SKM-1 treated with dmso at 0.1 percent for 144 hours (cell line): ENCODE measurements at regions not wholly inside any gene's neighbourhood (a gene's known extent, or its start where the extent isn't known, plus 50 kb on each side); places are given as distances from the start of the nearest gene placed in this dataset.
"Not testable (repeated sequence)": the region's sequence is repeated elsewhere in the genome, so short reads cannot be mapped to it uniquely, and the experiment has no call there.

Source experiments
- DNase-seq: peaks from one replicate; lab custom pipeline; 2025; ENCODE audit not compliant: unreplicated experiment; lab: John Stamatoyannopoulos, UW

DNA sequence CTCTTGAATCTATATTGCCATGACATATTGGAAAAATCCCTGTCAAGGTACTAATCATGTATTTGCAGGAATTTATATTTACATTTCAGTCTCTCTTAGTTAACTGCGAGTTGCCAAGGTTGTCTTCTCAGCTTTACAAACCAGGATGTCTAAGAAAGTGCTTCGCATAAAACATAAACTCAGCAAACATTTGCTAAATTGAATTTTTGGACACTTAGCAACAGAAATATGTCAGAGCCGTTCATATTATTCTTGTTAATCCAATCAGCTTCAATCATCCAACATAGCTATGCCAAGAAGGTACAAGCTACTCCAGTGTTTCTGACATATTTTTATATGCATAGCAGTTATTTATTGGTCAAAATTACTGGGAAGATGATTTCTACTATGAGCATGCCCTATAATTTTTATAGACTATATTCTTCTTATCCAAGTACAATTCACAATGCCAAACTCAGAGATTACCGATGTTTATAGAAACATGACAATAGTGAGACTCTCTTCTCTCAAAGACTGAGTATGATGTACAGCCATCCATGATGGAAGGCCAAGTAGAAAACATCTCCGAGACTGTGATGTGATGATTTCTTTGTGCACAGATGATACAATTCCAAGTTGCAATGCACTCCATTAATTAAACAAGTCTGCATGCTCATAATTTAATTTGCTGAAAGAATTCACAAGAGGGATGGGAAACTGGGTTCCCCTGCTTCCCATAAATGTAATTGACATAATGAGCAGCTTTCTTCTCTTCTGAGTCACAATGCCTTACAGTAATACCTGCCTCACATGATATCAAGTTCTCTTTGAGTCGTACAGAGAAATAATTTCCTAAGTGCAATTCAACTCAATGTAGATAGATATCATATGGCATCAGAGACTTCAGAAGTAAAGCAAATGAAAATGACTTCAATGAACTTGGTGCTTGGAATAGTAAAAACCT, 776.3 kb downstream of the EFNB2 start:
- no peak for DNase-seq

DNA sequence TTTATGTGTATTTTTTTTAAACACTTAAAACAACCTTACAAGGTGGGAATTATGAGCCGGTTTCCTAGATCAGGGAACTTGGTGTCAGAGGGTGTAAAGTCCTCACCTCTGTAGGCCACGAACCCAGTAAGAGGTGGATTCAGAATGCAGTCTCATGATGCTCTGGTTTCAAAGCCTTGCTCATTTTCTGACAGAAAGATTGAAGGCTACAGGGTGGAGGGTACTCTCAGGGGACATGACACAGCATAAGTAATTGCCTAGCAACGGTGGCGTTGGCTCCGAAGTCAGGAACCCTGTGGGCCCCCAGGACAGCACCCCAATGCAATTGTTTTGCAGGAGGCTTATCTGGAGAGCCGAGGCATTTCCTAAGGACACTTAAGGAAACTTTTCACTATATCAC, 794.7 kb downstream of the EFNB2 start:
- DNase-seq: no peak

DNA sequence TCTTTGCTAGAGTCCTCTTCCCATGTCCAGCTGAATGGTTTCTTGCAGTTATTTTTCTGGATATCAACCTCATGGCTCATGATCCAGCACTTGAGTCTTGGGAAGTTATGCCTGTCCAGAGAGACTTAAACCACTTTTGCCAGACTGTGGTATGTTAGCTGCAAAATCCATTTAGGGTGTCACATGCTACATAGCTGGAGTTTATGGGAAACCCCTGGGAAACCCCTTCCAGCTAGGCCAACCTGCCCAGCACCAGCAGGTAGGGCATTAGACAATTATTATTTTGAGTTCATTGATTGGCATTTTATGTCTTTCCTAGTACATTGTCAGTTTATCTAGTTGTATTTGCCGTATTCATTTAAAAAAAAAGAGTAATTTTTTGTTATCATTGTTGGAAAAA, 797.8 kb downstream of the EFNB2 start:
- no peak for DNase-seq

DNA sequence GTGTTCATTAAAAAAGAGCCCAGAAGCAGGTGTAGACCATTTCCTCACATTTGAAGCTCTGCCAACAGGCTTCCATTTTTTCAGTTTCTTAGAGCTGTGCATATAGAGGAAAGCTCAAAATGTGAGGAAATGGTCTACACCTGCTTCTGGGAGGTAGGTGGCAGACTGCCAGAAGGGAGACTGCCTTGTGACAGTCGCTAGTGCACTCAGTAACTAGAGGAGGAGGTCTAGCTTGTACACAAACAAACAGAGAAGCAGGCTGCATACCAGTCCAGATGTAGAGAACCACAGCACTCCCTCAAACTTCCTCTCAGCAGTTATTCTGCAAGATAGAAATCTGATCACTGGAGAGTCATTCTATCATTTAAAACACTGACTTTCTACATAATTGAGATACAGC, 800.2 kb downstream of the EFNB2 start:
- no peak for DNase-seq

DNA sequence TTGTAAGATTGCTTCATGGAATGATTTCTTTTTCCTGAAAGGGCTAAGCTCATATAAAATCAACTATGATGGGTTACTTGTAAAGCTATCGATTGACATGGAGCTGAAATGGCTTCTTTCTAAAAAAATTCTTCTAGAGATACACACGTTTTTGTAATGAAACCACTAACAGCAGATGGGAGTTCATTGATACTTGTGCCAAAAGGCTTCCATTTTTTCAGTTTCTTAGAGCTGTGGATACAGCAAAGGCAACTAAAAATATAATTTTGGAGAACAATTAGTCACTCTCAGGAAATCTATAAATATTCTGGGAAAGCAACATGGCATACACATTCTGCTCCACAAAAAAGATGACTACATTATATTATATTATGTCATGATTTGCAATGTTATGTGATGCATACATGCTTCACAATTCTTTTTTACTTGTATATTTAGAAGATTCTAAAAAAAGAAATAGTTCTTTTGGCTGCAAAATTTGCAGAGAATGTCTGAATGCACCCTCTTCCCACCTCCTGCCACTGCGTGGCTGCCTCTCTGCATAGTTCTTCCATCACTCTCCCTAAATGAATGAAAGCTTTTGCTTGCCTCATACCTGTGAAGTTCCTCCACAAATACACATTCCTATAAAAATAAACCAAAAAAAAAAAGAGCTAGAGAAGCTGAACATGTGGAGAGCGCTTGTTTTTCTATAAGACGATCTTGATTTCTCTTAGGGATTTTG, 802.5 kb downstream of the EFNB2 start:
- DNase-seq: no peak

DNA sequence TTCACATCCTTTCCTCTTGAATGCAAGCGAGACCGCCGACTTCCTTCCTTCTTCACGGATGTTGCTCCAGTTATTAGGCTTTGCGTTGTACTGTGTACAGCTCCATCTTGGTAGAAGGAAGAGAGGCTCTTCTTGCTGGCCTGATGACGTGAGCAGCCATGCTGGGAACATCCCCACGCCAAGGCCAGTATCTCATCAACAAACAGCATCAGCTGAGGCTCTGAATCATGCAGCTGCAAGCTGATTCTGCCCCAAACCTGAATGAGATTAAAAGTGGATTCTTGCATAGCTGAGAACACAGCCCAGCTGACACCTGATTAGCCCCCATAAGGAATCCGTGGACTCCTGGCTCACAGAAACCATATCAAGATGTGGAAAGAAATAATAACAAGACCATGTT, 809.6 kb downstream of the EFNB2 start:
- DNase-seq: no peak

DNA sequence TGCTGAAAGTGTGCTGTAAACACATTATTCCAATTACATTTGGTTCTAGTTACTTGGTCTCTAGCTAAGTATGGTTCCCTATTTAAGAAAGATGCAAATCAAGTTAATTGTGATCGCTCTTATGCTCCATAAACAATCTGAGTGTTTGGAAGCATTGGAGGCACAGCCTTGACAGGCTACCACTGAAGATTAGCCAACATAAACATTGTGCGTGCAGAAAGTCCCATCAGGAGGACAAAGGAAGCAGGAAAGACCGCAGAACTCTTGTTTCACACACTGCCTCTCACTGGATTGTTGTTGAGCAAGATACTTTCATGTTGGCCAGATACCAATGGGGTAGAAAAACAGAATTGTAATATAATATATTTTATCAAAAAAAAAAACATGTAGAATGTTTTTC, 814.4 kb downstream of the EFNB2 start:
- no peak for DNase-seq

DNA sequence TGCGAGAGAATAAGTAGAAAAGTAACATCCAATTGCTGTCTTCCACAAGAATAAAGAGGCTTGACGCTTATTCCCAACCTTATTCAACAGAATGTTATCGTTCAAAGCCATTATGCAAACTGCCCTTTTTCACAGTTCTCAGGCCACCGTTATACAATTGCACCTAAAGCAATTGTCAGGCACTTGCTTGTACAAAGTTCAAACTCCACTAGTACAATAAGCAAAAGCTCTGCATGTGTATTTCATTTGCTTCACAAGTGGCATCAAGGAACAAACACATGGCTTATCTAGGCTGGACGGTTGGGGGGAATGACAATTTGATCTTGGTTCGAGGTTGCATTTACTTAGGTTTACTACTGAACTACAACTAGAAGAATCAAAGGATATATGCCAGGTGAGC, 815.6 kb downstream of the EFNB2 start:
- DNase-seq: no peak

DNA sequence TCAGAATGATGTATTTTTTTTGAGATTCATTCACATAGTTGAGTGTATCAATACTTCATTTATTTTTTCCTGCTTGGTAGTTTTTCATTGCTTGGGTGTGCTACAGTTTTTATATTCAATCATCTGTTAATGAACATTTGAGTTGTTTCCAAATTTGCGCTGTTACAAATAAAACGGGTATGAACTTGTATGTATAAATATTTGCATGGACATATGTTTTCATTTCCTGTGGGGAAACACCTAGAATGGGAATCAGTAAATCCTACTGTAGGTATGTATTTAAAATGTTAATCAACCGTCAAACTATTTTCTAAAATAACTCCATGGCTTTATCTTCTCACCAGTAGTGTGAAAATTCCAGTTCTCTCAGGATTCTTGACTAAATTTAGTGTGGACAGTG, 826.3 kb downstream of the EFNB2 start:
- DNase-seq: no peak

DNA sequence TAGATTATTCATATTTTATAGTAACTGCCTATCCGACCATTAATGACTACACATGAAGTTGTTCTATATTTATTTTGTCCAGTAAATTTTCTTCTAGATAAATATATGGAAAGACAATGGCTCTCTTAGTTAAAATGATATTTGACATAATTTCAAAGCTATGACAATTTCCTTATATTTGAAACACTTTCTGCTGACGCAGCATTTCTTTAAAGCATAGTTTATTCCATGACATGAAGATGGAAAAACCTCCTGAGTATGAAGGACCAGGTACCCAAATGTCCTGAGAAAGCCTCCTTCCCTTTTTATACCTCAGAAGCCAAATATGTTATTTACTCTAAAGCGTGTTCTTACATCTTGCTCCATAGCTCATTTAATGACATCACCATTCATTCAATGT, 831.6 kb downstream of the EFNB2 start:
- no peak for DNase-seq

DNA sequence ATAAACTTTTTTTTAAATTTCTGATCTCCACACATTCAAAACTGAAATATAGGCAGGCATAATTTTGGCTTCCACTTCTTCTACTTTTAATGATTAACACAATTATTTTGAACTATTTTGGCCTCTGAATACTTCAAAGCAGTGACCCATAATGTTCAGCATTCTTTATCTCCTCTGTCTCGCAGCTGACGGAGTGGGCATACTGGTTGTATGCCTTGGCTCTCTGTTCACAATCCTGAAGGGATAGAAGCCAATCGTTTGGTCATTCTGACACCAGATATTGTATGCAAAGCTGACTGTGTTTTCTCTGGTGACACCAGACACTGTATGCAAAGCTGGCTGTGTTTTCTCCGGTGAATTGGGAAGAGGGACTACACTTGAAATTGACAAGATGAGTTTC, 833.0 kb downstream of the EFNB2 start:
- DNase-seq: no peak

DNA sequence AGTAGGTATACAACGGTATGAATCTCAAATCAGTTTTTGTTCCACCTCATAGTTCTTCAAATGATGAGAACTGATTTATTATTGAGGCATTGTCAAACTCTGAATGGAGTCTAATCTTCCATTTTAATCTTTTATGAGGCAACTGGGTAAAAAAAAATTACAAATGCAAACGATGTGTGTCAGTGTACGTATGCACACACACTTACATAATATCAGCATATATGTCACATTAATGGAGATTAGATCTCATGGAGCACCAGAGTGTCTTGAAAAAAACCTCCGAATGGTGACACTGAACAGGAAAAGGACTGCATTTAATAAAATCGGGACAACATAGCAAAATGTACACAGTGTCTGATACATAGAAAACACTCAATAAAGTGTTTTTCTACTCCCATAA, 842.7 kb downstream of the EFNB2 start:
- no peak for DNase-seq

DNA sequence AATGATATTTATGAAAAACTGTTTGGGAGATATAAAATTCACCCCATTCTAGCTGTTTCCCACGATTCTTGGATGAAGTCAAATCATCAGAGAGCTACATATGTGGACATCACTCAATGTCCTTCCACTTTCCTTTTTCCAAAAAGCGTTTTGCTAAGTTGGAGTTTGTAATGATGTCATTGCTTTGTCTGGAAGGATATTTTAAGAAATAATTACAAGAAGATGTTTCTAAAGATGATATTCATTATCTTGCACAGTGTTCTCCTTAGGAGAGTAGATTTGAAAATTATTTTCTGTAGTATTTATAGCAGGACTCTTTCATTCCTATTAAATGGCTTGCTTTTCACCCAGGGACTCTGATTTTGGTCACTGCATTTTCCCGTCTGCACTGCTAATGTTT, 851.2 kb downstream of the EFNB2 start:
- DNase-seq: no peak

DNA sequence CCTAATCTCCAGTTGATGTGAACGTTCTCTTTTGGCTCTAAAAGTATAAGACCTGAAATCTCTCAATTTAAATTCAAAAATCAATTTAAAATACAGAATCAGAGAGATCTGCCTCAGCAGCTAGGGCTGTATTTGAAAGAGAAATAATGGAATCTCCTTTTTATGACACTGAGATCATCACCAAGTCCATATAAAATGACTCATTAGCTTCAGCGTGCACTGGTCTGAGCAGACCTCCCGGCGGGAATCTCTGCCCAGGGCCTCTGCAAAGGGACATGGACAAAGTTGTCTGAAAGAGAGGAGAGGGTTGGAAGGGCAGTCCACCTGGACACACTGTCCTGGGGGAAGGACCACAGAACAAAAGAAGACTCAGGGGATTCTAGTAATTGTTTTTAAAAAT, 855.6 kb downstream of the EFNB2 start:
- DNase-seq: no peak

DNA sequence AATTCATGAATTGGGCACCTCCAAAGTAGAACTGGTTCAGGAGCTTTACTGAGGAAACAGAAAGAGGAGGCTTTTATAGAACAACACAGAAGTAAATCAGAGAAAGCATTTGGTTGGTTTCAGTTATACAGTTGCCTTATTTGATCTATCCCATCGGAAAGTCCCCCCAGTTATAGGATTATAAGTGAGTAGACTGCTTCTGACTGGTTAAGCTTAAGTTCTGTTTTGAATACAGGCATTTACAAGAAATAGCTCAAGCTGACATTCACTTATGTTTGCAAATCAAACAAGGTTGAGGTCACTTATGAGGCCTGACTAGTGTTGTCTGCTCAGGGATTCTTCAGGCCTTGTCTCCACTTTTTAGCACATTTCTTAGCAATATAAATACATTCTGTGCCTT, 857.4 kb downstream of the EFNB2 start:
- no peak for DNase-seq

DNA sequence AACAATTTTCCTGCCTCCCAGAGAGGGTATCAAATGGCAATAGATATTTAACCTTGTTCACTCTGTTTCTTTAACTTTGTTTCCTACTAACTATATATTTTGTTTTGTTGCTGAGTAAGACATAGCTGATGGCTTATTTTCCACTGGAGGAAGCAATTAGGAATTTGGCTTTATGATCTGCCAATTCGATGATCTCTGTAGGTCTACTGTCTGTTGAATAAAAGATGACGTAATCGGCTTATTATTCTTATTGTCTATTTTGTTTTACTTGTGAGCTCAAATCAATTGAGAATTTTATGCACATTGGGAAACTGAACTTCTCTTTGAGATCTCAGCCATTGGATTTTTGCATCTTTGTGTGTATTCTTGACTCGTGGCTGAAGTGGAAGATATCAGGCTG, 862.6 kb downstream of the EFNB2 start:
- DNase-seq: no peak

DNA sequence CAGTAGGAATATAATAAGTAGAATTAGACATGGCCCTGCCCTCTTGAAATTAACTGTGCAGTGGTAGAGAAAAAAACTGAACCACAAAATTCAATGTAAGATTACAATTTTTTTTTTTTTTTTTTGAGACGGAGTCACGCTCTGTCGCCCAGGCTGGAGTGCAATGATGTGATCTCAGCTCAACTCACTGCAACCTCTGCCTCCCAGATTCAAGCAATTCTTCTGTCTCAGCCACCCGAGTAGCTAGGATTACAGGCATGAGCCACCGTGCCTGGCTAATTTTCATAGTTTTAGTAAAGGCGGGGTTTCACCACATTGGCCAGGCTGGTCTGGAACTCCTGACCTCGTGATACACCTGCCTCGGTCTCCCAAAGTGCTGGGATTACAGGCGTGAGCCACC, 864.3 kb downstream of the EFNB2 start:
- not testable (repeated sequence) for DNase-seq

DNA sequence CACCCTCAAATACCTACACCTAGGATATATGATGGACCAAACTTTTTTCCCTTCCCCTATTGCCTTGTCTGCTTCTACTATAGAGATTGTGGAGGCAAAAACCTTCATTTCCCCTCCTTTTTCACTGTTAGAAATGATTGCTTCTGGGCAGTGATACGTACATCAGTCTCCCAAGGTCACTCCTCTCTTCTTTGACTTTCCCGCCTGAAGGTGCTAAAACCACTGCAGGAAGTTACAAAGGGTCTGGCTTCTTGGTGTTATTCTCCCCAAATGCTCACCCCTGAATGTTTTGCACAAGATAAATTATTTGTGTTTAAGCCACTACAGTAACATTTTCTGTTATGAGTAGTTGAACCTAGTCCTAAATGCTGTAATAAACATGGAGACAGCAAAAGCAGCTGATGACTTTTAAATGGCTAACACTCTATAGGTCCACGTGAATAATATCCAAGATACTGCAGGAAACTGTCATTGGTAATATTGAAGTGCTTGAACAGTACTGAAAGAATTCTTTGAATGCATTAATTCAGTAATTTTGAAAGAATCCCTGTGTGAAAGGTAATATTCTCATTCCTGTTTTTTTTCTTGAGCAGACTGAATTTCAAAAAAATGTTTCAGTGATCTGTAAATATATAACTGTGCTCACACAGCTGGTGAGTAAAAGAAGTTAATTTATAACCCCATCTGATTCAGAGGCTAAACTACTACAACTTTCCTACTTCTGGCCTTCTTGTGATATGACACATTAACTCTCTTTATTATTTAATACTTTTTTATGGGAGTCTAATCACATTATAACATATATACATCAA, 865.1 kb downstream of the EFNB2 start:
- DNase-seq: no peak

DNA sequence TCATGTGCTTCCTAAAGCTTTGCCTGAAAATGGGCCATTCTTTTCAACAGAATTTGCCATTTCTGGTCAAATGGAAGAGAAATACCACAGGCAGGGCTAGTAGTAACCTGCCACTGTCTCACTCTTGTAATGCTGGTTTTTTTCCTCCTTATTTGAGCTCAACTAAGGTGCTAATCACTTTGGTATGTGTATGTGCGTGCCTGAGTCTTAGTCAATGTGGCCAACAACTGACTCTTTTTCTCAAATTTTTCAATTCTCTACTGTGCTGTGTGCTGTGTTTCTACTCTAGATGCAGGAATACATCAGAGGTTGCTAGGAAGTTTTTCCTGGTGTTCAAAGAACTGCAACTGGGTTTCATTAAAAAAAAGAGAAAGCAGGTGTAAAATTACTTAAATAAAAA, 870.2 kb downstream of the EFNB2 start:
- DNase-seq: no peak

DNA sequence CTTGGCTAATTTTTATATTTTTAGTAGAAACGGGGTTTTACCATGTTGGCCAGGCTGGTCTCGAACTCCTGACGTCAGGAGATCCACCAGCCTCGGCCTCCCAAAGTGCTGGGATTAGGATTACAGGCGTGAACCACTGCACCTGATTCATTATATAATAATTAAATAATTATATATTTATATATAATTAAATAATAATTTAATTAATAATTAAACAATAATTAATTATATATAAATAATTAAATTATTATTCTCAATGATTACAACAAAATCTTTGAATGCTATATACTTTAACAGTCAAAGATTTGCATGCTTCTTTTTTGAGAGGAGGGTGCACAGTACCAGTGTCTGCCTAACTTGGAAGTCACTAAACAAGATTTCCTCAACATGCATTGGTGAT, 872.3 kb downstream of the EFNB2 start:
- DNase-seq: no peak

DNA sequence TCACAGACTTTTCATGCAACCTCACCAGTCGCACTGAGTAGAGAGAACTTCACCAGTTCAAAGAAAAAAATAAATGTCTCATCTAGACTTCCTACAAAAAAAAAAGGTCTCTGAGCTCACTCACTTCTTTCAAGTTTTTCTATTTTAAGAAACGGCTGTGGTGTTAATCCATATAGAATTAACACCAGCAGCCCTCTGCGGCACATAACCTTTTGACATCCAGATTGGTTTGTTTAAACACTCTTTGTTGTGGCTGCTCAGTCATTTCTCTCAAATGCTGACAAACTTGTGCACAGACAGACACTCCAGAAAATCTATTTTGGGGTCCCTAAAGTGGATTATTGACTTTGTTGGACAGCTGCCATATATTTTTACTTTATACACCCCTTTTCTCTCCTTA, 874.9 kb downstream of the EFNB2 start:
- DNase-seq: no peak

DNA sequence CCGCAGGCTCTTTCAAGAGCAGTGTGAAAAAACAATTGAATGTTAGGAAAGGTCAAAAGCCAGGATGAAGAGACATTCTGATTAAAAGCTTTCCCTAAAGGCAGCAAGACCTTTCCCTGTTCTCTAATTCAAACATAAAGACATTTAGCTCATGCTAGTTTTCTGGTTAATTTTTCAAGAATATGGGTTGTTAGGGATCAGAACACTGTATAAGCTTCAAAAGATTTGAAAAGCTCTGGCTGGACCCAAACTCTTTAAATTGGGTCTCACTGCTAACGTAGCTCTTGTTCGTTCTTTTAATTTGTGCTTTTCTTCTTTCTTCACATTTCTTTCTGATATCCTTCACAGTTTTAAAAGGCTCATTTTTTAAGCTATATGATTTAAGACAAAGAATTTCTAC, 877.0 kb downstream of the EFNB2 start:
- DNase-seq: no peak
